WTC11 (cell line): ENCODE measurements at regions not wholly inside any gene's neighbourhood (a gene's known extent, or its start where the extent isn't known, plus 50 kb on each side); places are given as distances from the start of the nearest gene placed in this dataset.

Experiments
- ATAC-seq: fragments of 200-7000 bp; cut with Tn5 transposase; 2 replicates; pipeline ENCODE4 v1.10.0; 2021; ENCODE audit warnings: mild to moderate bottlenecking, moderate library complexity
- CTCF ChIA-PET: fragments of 300-600 bp; sonication (Branson Sonifier 250); formaldehyde crosslinking; loops from one replicate; lab custom pipeline; 2021; ENCODE audit warnings: antibody characterized with exemption; lab: Charles Lee
- POLR2A ChIA-PET: fragments of 350-600 bp; sonication (Branson Sonifier 250); formaldehyde crosslinking; loops from one replicate; lab custom pipeline; 2021; ENCODE audit warnings: antibody characterized with exemption; lab: Charles Lee
- DNase-seq: peaks from one replicate; pipeline ENCODE4 v3.0.0; 2021; ENCODE audit warnings: low spot score
- H3K27ac Mint-ChIP-seq: 2 replicates; pipeline ENCODE4 v1.8.0; 2021; ENCODE audit warnings: mixed read lengths
- H3K27me3 Mint-ChIP-seq: 2 replicates; pipeline ENCODE4 v1.8.0; 2021; ENCODE audit warnings: low read depth, mild to moderate bottlenecking, moderate library complexity, mixed read lengths
- H3K36me3 Mint-ChIP-seq: 2 replicates; pipeline ENCODE4 v1.8.0; 2021; ENCODE audit warnings: mixed read lengths
- H3K4me1 Mint-ChIP-seq: 2 replicates; pipeline ENCODE4 v1.8.0; 2022; ENCODE audit warnings: mixed read lengths
- H3K4me3 Mint-ChIP-seq: 2 replicates; pipeline ENCODE4 v1.8.0; 2021; ENCODE audit warnings: mild to moderate bottlenecking, moderate library complexity, mixed read lengths
- H3K9me3 Mint-ChIP-seq: 2 replicates; pipeline ENCODE4 v1.8.0; 2021; ENCODE audit warnings: mixed read lengths
- ATF1 ChIP-seq: sonication (generic); formaldehyde crosslinking; IDR thresholded peaks from 2 replicates; pipeline ENCODE4 v1.8.1; 2023; ENCODE audit warnings: mild to moderate bottlenecking, moderate library complexity, missing genetic modification reagents
- ATF6 ChIP-seq: sonication (generic); formaldehyde crosslinking; IDR thresholded peaks from 2 replicates; pipeline ENCODE4 v1.8.1; 2023; ENCODE audit warnings: mild to moderate bottlenecking, missing genetic modification reagents
- CBFB ChIP-seq: sonication (generic); formaldehyde crosslinking; IDR thresholded peaks from 2 replicates; pipeline ENCODE4 v1.8.1; 2022; ENCODE audit warnings: mild to moderate bottlenecking, low read depth, missing genetic modification reagents
- CREB1 ChIP-seq: sonication (generic); formaldehyde crosslinking; IDR thresholded peaks from 2 replicates; pipeline ENCODE4 v1.8.0; 2023; ENCODE audit warnings: mild to moderate bottlenecking, missing genetic modification reagents
- EMX1 ChIP-seq: fragments of 250-450 bp; sonication (Bioruptor Pico); IDR thresholded peaks from 2 replicates; pipeline ENCODE4 v1.8.0; 2021; ENCODE audit warnings: mild to moderate bottlenecking
- ETV6 ChIP-seq: sonication (generic); formaldehyde crosslinking; IDR thresholded peaks from 2 replicates; pipeline ENCODE4 v1.8.1; 2022; ENCODE audit warnings: mild to moderate bottlenecking, missing genetic modification reagents
- FOXP1 ChIP-seq: sonication (generic); formaldehyde crosslinking; IDR thresholded peaks from 2 replicates; pipeline ENCODE4 v1.8.0; 2022; ENCODE audit warnings: missing genetic modification reagents, mild to moderate bottlenecking, moderate library complexity, borderline replicate concordance
- GRHL2 ChIP-seq: fragments of 250-450 bp; sonication (Bioruptor Pico); IDR thresholded peaks from 2 replicates; pipeline ENCODE4 v1.8.0; 2022; ENCODE audit warnings: mild to moderate bottlenecking, moderate library complexity; ENCODE audit not compliant: insufficient replicate concordance, severe bottlenecking
- HMGA2 ChIP-seq: fragments of 250-450 bp; sonication (Bioruptor Pico); IDR thresholded peaks from 2 replicates; pipeline ENCODE4 v1.4.0; 2021; ENCODE audit warnings: mild to moderate bottlenecking, moderate library complexity
- IRF1 ChIP-seq: sonication (generic); formaldehyde crosslinking; IDR thresholded peaks from 2 replicates; pipeline ENCODE4 v1.8.0; 2023; ENCODE audit warnings: missing genetic modification reagents
- JUN ChIP-seq: sonication (generic); formaldehyde crosslinking; IDR thresholded peaks from 2 replicates; pipeline ENCODE4 v1.8.0; 2023; ENCODE audit warnings: mild to moderate bottlenecking, missing genetic modification reagents
- MXD4 ChIP-seq: fragments of 250-450 bp; sonication (Bioruptor Pico); IDR thresholded peaks from 2 replicates; pipeline ENCODE4 v1.8.0; 2021; ENCODE audit warnings: mild to moderate bottlenecking, moderate library complexity, borderline replicate concordance
- NFYB ChIP-seq: sonication (generic); formaldehyde crosslinking; conservative IDR thresholded peaks from 2 replicates; pipeline ENCODE4 v1.8.0; 2022; ENCODE audit warnings: low read depth, missing genetic modification reagents
- NR1H2 ChIP-seq: sonication (generic); formaldehyde crosslinking; IDR thresholded peaks from 2 replicates; pipeline ENCODE4 v1.9.0; 2021; ENCODE audit warnings: mild to moderate bottlenecking, moderate library complexity, missing genetic modification reagents
- NR3C1 ChIP-seq: sonication (generic); formaldehyde crosslinking; conservative IDR thresholded peaks from 2 replicates; pipeline ENCODE4 v1.8.1; 2023; ENCODE audit warnings: low read depth, mild to moderate bottlenecking, missing genetic modification reagents
- PRDM15 ChIP-seq: sonication (generic); formaldehyde crosslinking; IDR thresholded peaks from 2 replicates; pipeline ENCODE4 v1.8.0; 2022; ENCODE audit warnings: missing genetic modification reagents
- SMAD3 ChIP-seq: sonication (generic); formaldehyde crosslinking; IDR thresholded peaks from 2 replicates; pipeline ENCODE4 v1.8.0; 2022; ENCODE audit warnings: missing genetic modification reagents, mild to moderate bottlenecking, borderline replicate concordance
- ZMAT4 ChIP-seq: fragments of 250-450 bp; sonication (Bioruptor Pico); IDR thresholded peaks from 2 replicates; pipeline ENCODE4 v1.9.0; 2021; ENCODE audit warnings: mild to moderate bottlenecking
- ZNF138 ChIP-seq: sonication (generic); formaldehyde crosslinking; conservative IDR thresholded peaks from 2 replicates; pipeline ENCODE4 v1.8.1; 2022; ENCODE audit warnings: mild to moderate bottlenecking, moderate library complexity, missing genetic modification reagents
- ZNF263 ChIP-seq: sonication (generic); formaldehyde crosslinking; IDR thresholded peaks from 2 replicates; pipeline ENCODE4 v1.8.1; 2022; ENCODE audit warnings: low read depth, mild to moderate bottlenecking, moderate library complexity, missing genetic modification reagents
- ZNF317 ChIP-seq: sonication (generic); formaldehyde crosslinking; IDR thresholded peaks from 2 replicates; pipeline ENCODE4 v1.8.1; 2023; ENCODE audit warnings: low read depth, mild to moderate bottlenecking, moderate library complexity, missing genetic modification reagents, borderline replicate concordance
- ZNF396 ChIP-seq: fragments of 250-450 bp; sonication (Bioruptor Pico); IDR thresholded peaks from 2 replicates; pipeline ENCODE4 v1.8.0; 2021; ENCODE audit warnings: mild to moderate bottlenecking, moderate library complexity, borderline replicate concordance
- ZNF423 ChIP-seq: fragments of 250-450 bp; sonication (Bioruptor Pico); IDR thresholded peaks from 2 replicates; pipeline ENCODE4 v2.1.2; 2022; ENCODE audit warnings: mild to moderate bottlenecking, moderate library complexity

GRCh38 chr16:86064431-86065250, 165.7 kb downstream of the IRF8 start:
- ATAC-seq (no peak), DNase-seq (no peak)
- H3K4me3 Mint-ChIP-seq: no peak overlapping the region
- ChIA-PET POLR2A (no interaction called here), CTCF (interaction anchor here (0.6 to 1.9 kb wide), 5 partner anchors 8 to 1645 kb away, joined by 3 to 10 read pairs (median 4); no protein-coding TSS in a partner anchor)
- H3K27me3 Mint-ChIP-seq: 0 out of 2 replicates have a peak, but pooled peaks cover 7% of the 10 kb centered on the region
- peaks cover 6% of the 10 kb centered on the region for H3K9me3 Mint-ChIP-seq
- H3K36me3 Mint-ChIP-seq: no peaks in the 10 kb centered on the region
- TF ChIP-seq CBFB: no peak
- TF ChIP-seq ZNF317 (CRISPR knock-in tag): no peak
- TF ChIP-seq MXD4: no peak
- no peak for TF ChIP-seq GRHL2 (CRISPR knock-in tag)
- TF ChIP-seq ATF6 (CRISPR knock-in tag): no peak
- no peak for TF ChIP-seq JUN (CRISPR knock-in tag)
- TF ChIP-seq PRDM15 (CRISPR knock-in tag): no peak
- no peak for TF ChIP-seq EMX1 (CRISPR knock-in tag)
- TF ChIP-seq ZNF138 (CRISPR knock-in tag): no peak
- TF ChIP-seq NFYB (CRISPR knock-in tag): no peak
- no peak for TF ChIP-seq HMGA2 (CRISPR knock-in tag)
- H3K4me1 Mint-ChIP-seq: no peaks in the 10 kb centered on the region
- H3K27ac Mint-ChIP-seq: no peak overlapping the region

- H3K4me1 Mint-ChIP-seq: no peaks in the 10 kb centered on the region
- CTCF ChIA-PET: interaction anchor here (0.6 to 1.0 kb wide), 3 partner anchors 17 to 1189 kb away, joined by 3 to 4 read pairs (median 4); no protein-coding TSS in a partner anchor
- POLR2A ChIA-PET: no interaction called here
- TF ChIP-seq ATF1 (CRISPR knock-in tag): no peak
- no peak overlapping the region for H3K4me3 Mint-ChIP-seq
- no peak for DNase-seq
- 0 out of 2 replicates have a peak, but pooled peaks cover 7% of the 10 kb centered on the region for H3K27me3 Mint-ChIP-seq
- peaks cover 6% of the 10 kb centered on the region for H3K9me3 Mint-ChIP-seq
- no peak for ATAC-seq
- no peak overlapping the region for H3K27ac Mint-ChIP-seq
- H3K36me3 Mint-ChIP-seq: no peaks in the 10 kb centered on the region
These were observed 166.7 kb downstream of the IRF8 start for GRCh38 chr16:86065711-86066110.

GRCh38 chr16:86066811-86067210, 167.8 kb downstream of the IRF8 start:
- H3K36me3 Mint-ChIP-seq: no peaks in the 10 kb centered on the region
- 0 out of 2 replicates have a peak, but pooled peaks cover 7% of the 10 kb centered on the region for H3K27me3 Mint-ChIP-seq
- CTCF ChIA-PET: interaction anchor here (1.0 kb wide), 1 partner anchor 18 kb away, joined by 3 read pairs; no protein-coding TSS in a partner anchor

More at GRCh38 chr16:86066811-86067210, 167.8 kb downstream of the IRF8 start:
- POLR2A ChIA-PET: no interaction called here
- Mint-ChIP-seq H3K9me3 (peaks cover 6% of the 10 kb centered on the region), H3K4me1 (no peaks in the 10 kb centered on the region), H3K27ac (no peak overlapping the region), H3K4me3 (no peak overlapping the region)
- ATAC-seq: no peak
- TF ChIP-seq FOXP1 (CRISPR knock-in tag) (no peak), NFYB (CRISPR knock-in tag) (no peak), SMAD3 (CRISPR knock-in tag) (no peak), ZNF263 (CRISPR knock-in tag) (no peak), NR3C1 (CRISPR knock-in tag) (no peak), CBFB (no peak), IRF1 (CRISPR knock-in tag) (no peak), CREB1 (CRISPR knock-in tag) (no peak), ZNF423 (no peak), ETV6 (CRISPR knock-in tag) (no peak), NR1H2 (no peak), ZMAT4 (CRISPR knock-in tag) (no peak), ZNF396 (no peak)
- DNase-seq: no peak
